HG02884 (cell line): ENCODE measurements at regions not wholly inside any gene's neighbourhood (a gene's known extent, or its start where the extent isn't known, plus 50 kb on each side); places are given as distances from the start of the nearest gene placed in this dataset.
"Not testable (repeated sequence)": the region's sequence is repeated elsewhere in the genome, so short reads cannot be mapped to it uniquely, and the experiment has no call there.

Experiments
- ATAC-seq: cut with Tn5 transposase; IDR thresholded peaks from one replicate; pipeline ENCODE4 v1.9.1; 2021; ENCODE audit warnings: mild to moderate bottlenecking, moderate library complexity; ENCODE audit not compliant: unreplicated experiment

DNA sequence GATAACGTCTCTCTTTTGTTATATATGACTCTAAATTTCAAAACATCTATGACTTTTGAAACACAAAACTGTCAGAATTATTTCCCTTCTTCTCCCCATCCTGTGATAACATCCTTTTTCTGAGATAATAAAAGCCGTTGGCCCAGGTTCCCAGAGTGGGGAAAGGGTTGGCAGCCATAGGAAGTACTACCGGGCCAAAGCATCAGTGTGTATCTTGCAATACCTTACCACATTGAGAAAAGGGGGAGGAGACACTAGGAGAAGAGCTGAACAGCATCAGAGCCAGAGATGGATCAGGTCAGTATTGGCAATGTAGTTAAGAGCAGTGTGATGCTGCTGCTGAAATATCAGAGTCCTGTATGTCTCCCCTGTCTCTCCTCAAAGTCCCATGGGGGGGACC, 210.0 kb upstream of the PROK2 start:
- no peak for ATAC-seq

DNA sequence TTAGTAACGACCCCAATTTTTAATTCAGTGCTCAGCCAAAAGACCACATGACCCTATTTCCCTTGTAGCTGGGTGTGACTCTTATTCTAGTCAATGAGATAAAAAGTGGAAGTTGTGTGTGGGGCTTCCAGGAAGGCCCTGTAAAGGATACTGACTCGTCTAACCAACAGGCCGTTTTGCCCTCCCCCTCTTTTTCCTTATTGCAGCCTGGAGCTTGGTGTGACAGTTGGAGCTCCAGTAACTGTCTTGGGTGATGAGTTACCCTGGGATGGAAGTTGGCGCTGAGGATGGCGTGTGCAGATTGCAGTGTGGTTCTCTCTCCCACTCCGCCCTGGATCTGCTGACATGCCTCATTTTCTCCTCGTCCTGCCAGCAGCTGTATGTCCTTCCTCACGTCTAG, 209.3 kb upstream of the PROK2 start:
- ATAC-seq: no peak

DNA sequence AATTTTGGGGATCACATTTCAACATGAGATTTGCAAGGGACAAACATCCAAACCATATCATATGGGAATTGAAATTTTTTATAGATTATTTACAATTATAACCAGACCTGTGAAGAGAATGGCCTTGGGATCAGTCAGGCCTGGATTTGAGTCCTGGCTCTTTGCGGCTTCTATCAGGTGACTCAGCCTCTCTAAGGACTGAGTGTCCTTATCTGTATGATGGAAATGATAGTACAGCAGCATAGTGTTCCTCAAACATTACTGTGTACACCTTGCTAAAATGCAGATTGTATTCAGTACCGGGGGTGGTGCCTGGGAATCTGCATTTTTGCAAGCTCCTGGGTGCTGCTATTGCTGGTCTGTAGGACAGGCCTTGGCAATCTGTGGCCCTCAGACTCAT, 206.7 kb upstream of the PROK2 start:
- no peak for ATAC-seq

DNA sequence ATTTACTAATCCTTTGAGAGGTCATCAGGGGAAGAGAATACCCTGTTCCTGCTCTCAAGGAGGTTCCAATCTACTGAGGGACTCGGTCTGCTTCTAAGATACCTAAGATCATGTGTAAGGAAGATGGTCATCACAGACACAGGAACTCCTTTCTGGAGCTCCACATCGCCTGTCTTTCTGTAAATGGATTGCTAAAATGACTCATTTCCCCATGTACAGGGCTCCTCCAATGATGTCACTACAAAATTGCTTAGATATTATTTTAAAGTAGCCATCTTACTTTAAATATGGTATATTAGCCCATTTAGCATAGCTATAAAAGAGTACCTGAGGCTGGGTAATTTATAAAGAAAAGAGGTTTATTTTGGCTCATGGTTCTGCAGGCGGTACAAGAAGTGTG, 206.1 kb upstream of the PROK2 start:
- ATAC-seq: no peak

DNA sequence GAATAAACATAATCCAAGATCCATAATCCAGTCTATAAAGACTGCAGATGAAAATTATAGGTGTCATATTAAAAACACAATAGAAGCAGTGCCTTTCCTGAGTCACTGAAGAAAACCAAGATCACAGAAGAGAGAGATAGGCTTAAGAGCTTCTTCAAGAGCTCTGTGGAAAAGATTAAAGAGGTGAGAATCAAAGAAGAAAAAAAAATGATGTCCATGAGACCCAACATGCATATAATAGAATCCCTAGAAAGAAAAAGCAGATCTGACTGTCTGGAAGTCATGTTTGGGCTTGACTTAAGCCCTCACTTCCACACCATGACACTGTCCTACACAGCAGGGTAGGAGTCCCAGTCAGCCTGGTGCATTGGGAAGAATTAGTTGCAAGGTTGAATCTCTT, 205.6 kb upstream of the PROK2 start:
- no peak for ATAC-seq

DNA sequence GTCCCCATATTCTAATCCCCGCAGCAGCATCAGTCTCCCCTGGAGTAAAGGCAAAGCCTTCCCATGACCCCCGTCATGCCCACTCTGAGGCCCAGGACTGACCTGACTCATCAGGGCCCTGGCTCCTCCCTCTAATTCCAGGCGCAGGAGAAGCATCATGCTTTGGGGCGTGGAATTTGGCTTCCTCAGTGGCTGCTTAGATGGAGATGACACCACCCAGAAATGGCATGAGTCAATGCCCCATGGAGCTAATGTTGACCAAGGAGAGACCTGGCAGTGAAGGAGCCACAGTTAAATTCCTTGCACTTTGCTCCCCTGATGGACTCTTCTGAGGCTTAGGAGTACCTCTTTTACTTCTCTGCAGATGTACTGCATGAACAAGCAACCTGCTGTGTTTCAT, 204.2 kb upstream of the PROK2 start:
- no peak for ATAC-seq

DNA sequence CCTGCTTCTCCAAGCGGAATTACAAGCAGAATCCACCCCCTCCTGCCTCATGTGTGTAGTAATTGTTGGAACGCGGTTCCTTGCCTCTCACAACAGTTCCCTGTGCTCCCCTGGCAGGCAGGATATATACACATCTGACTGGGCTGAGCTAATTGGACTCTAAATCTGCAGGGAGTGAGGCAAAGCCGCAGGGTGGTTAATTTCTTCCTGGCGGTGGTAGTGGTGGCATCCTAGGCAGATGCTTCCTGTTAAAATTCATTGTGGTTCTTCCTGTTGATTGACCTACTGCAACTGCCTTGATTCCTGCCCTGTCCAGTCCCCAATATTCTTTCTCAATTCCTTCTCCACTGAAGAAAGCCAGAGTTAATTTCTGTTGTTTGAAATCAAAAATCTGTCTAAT, 202.9 kb upstream of the PROK2 start:
- ATAC-seq: no peak

DNA sequence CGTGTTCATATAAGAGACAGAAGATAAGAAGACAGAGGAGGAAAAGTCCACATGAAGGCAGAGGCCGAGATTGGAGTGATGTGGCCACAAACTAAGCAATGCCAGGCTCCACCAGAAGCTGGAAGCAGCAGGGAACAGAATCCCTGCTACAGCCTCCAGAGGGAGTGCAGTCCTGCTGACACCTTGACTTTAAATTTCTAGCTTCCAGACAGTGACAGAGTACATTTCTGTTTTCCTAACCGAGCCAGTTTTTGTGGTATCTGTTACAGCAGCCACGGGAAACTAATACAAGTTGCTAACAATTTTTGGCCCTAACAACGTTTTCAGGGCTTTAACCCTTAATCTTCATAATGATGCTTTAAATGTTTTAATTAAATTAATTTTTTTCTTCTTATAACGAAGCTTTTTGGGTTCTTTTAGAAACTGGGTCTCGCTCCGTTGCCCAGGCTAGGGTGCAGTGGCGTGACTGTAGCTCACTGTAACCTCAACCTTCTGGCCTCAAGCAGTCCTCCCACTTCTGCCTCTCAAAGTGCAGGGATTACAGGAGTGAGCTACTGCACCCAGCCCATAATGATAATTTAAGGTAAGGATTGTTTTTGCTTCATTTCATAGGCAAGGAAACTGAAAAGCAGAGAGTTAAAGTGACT, 202.3 kb upstream of the PROK2 start:
- ATAC-seq: no peak

DNA sequence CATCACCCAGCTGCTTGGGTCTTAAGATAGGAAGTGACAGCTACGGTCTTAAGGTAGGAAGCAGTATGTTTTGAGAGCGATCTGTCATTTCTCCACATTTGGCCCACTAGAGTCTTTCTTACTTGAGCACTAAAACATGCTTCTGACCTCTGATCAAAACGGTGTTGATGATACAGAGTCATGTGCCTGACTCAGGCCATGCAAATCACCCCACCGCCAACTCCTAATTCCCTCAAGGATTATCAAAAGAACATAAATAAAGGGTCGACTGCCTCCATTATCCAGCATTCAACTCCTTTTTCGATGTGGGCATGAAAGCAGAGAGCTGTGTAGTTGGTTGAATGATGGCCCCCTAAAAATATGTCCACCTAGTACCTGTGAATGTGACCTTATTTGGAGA, 201.7 kb upstream of the PROK2 start:
- no peak for ATAC-seq

DNA sequence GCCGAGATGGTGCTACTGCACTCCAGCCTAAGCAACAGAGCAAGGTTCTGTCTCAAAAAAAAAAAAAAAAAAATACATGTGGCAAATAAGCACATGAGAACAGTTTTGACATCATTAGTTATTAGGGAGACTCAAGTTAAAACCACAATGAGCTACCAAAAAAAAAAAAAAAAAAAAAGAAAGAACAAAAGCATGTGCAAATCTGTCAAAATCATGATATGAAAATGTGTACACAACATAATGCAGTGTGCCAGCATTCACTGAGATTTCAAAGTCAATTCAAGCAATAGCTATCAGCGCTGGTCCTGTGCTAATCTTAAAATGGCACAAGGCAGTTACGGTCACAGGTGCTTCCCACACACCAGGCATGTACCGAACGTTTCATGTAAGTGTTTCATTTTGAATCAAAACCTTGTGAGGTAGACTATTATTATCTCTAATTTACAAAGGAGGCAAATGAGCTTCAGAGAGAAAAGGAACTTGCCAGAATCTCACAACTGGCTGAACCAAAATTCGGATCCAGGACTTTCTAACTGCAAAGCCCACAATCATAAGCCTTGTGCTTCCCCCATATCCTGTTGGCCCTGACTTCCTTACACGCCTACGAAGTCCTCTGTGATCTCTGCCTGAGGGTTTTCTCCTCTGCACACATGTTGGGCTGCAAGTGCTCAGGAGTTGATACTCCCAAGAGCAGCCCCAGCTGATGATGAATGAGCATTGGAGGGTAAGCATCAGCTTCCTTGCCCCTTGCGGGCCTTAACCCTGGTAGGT, 200.1 kb upstream of the PROK2 start:
- peak; percentile 87 for ATAC-seq

DNA sequence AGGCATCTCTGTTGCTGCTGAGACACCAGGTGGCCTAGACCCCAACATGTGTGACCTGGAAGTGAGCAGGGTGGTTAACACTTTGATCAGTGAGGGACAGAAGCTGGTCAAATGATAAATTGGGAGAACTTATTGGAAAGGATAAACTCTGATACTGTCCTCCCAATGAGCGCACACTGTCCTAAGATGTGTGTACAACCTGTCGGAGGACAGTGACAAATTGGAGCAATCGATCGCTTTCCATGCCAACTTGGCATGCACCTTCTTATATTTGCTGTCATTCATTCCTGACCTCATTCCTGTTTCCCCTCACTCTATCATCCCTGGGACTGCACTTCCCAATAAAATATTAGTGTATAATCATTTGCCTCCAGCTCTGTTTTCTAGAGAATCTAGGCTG, 198.7 kb upstream of the PROK2 start:
- no peak for ATAC-seq

DNA sequence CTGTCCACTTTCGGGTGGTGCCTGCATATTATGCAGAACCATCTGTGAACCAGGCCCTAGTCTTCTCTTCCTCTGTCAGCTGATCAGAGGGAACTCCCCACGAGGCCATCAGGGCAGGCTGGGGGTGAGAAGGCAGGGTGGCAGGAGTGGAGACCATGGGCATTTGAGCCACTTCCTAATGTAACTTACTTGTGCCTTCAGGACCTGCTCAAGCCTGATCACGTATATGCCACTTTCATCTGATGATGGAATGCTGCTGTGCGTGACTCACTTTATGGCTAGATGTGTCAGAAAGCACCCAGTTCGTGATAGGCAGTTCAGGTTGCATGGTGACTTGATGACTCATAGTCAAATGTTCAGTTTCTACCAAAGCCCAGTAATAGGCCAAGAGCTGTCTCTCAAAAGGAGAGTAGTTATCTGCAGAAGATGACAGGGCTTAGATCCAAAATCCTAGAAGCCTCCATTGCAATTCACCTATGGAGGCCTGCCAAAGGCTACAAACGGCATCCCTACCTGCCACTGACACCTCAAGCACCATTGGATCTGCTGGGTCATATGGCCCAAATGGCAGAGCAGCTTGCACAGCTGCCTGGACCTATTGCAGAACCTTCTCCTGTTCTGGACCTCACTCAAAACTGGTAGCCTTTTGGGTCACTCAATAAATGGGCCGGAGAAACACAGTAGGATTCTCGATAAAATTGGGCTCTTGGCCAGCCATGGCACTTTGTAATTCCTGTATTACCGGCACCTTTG, 197.7 kb upstream of the PROK2 start:
- ATAC-seq: not testable (repeated sequence)

DNA sequence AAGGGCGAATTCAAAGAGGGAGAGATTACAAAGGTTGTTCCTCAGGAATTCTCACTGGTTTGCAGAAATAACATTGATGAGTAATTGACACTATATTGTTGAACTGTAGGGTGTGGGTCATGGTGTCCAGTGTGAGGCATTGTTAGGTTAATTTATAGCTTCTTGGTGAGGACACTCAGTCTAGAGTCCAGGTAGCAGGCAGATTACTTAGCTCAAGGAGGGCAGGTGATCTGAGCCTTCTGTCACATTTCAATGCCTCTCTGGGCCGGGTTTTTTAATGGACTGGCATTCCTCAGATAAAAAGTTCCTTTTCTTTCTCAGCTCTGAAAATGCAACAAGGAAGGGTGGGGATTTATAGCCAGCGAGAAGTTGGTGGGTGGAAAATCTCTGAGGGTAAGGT, 194.2 kb upstream of the PROK2 start:
- ATAC-seq: no peak

DNA sequence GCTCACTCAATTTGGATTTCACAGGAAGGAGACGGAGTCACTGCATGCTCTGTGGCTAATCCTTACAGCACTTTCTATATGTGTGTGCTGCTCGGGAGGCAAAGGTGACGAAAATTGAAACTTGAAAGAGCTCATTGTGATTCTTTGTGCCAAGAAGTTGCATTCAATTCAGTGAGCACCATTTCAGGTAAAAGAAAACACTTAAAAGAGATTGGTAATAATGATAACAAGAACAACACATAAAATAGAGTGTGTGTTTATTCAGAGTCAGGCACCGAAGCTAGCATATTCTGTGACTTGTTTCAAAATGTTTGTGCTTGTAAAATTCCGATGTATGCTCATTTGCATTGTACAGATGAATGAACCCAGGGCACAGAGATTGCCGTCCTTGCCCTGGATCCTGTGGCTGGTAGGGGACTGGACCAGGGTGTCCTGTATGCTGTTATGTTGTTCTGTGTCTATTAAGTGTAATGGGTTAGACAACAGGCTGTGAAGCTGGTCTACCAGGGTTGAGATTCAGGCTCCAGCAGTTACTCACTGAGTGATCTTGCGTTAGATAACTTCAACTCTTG, 193.3 kb upstream of the PROK2 start:
- ATAC-seq: peak; percentile 91

DNA sequence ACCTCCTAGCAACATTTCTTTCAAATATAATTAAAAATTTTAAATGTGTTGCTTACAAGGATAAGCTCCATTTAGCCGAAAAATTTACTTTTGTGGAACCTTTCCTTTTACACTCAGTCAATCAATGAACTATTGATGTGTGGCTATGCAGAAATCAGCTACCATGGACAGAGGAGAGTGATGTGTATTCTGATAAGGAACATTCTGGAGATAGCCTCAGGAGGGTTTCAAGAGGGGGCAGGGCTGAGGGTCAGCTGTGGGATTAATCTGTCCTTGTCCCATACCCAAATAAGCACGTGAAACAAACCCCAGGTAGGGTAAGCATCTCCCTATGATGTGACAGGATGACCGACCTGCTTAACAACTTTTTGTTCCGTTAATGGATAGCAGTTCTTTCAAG, 192.6 kb upstream of the PROK2 start:
- ATAC-seq: no peak

DNA sequence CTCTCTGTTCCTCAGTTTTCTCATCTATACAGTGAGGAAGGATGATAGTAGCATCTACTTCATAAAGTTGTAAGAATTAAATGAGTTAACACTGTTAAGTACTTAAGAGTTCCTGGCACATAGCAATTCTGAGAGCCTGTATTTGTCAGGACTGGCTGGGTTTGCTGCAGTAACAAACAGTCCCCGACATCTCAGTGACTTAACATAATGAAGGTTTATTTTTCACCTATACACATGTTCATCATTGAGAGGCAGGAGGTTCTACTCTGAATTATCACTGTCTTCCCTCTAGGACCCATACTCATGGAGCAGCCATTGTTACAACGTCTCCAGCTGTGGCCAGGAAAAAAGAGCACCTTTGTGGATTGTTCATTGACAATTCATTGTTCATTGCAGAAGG, 190.6 kb upstream of the PROK2 start:
- ATAC-seq: no peak

DNA sequence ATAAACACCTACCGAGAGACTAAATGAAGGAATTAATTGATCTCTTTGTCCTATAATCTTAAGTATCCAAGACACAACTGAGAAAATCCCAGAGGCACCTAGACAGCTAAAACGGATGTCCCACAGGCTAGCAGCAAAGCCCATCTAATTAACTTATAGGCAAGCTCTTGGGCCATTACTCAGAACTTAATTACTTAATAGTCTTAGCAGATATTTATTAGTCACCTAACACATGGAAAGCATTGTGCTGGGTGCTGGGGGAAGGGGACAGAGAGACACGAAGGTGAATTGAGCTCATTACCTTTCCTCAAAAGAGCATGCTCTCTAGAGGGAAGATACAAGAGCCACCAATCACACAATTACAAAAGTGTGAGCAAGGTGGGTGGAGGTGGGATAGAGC, 189.8 kb upstream of the PROK2 start:
- ATAC-seq: no peak

DNA sequence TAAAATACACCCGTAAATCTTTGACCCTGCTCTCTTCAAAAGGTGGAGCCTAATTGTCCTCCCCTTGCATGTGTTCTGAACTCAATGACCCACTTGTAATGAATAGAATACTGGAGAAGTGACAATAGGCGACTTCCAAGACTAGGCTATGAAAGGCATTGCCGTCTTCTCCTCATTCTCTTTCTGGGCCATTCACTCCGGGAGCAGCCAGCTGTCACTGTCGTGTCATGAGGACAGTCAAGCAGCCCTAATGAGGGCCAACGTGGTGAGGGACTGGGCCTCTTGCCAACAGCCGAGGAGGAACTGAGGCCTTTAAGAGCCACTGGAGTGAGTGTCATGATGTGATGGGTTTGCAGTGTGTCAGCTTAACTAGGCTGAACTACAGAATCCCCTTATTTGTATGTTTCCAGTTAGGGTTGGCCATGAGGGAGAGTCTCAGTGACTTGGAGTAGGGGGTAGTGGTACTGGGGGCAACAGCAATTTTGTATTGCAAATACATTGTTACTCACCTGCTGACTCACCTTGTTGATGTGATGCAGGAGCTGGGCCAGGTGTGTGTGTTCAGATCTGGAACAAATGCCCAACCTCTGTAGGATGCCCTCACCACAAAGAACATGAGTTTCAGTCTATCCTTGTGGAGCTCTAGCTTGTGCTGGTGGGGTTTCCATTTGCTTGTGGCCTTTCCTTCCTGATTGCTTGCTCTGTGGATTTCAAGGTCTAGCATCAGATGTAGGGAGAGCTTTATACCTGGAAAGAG, 188.5 kb upstream of the PROK2 start:
- no peak for ATAC-seq

DNA sequence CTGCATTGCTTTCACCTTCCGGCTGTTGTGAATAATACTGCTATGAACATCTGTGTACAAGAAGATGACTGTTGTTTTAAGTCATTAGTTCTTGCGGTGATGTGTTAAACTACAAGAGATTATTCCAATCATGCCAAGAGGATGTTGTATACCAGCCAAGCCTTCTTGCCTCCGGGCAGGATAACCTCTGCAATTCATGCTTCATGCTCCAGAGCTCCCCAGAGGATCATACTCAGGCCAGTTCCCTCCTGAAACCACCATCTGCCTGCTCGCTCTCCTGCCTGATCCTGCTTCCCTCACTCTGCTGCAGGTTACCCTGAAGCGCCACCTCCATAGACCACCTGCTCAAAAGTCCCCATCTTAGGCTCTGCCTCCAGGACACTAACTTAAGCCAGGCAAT, 187.1 kb upstream of the PROK2 start:
- ATAC-seq: no peak

DNA sequence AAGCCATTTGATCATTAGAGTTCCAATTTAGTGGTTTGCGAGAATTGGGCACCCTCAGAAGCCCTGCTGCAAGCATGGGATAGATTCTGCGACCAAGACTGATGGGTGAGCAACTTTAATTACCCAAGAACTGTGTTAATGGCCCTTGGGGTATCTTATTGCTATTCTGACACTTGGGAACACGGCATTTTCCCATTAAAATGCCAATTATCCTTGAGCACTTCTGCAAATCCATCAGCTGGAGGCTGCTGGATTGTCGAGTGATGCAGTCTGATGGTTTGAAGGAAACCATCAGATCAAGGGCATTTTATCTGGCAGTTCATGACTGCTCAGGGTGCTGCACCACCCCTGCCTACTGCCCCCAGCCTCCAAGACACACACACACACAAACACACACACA, 183.6 kb upstream of the PROK2 start:
- ATAC-seq: no peak

DNA sequence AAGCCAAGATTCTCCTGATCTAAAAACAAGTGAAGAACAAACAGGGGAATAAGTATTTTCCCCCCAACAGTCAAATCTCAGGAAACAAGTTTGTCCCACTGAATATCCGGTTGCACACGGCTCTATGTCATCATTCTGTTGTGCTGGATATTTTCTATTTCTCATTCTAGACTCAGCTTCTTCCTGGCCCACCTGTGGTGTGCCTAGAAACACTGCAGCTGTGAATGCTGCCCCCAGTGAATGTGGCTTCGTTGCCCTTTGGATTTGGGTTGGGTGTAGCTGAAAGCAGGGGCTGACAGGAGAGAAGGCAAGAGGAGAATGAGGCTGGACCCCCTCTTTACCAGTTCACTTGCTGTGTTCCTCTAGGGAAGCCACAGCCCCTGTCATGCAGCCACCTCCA, 181.2 kb upstream of the PROK2 start:
- no peak for ATAC-seq
